ENCODE measurements at regions not wholly inside any gene's neighbourhood (a gene's known extent, or its start where the extent isn't known, plus 50 kb on each side); places are given as distances from the start of the nearest gene placed in this dataset.
A peak's percentile ranks its signal among the peaks of the same experiment; 100 is the strongest.

- no peak for DNase-seq
Observed at GRCh38 chr3:55413236-55413635, 73.9 kb downstream of the WNT5A start.

GRCh38 chr3:55412545-55412944 lies 74.6 kb downstream of the WNT5A start:
- no peak for DNase-seq

GRCh38 chr3:55409806-55410205 lies 77.3 kb downstream of the WNT5A start:
- no peak for DNase-seq

- no peak for DNase-seq
Observed at GRCh38 chr3:55408193-55408826, 78.8 kb downstream of the WNT5A start.

GRCh38 chr3:55407426-55407820 lies 79.7 kb downstream of the WNT5A start:
- no peak for DNase-seq

- no peak for DNase-seq
Observed at GRCh38 chr3:55406696-55407425, 80.2 kb downstream of the WNT5A start.

- peak; percentile 2 to 3 for DNase-seq
Observed at GRCh38 chr3:55405436-55405835, 81.7 kb downstream of the WNT5A start.

- DNase-seq: no peak
Observed at GRCh38 chr3:55402886-55403609, 84.1 kb downstream of the WNT5A start.

- DNase-seq: no peak
Observed at GRCh38 chr3:55380561-55380960, 106.5 kb downstream of the WNT5A start.

- no peak for DNase-seq
Observed at GRCh38 chr3:55376753-55377347, 110.3 kb downstream of the WNT5A start.

GRCh38 chr3:55373423-55373822 lies 113.7 kb downstream of the WNT5A start:
- no peak for DNase-seq

- DNase-seq: no peak
Observed at GRCh38 chr3:55370272-55370671, 116.8 kb downstream of the WNT5A start.

- no peak for DNase-seq
Observed at GRCh38 chr3:55369141-55369847, 117.8 kb downstream of the WNT5A start.

- no peak for DNase-seq
Observed at GRCh38 chr3:55368366-55368765, 118.7 kb downstream of the WNT5A start.

GRCh38 chr3:55367384-55367783 lies 119.7 kb downstream of the WNT5A start:
- DNase-seq: no peak

- no peak for DNase-seq
Observed at GRCh38 chr3:55364421-55364820, 122.7 kb downstream of the WNT5A start.

GRCh38 chr3:55362210-55362960 lies 124.7 kb downstream of the WNT5A start:
- no peak for DNase-seq

- DNase-seq: no peak
Observed at GRCh38 chr3:55357796-55358195, 129.3 kb downstream of the WNT5A start.

- no peak for DNase-seq
Observed at GRCh38 chr3:55352668-55353067, 134.4 kb downstream of the WNT5A start.

GRCh38 chr3:55349851-55350250 lies 137.3 kb downstream of the WNT5A start:
- no peak for DNase-seq

GRCh38 chr3:55343486-55344357 lies 143.4 kb downstream of the WNT5A start:
- DNase-seq: no peak

All from stimulated activated CD4-positive, alpha-beta T cell treated with anti-CD3 and anti-CD28 coated beads, Interleukin-2, amount 100 ng/mL, for 48 hours (primary cell).